Brain pericyte (primary cell): ENCODE measurements at regions not wholly inside any gene's neighbourhood (a gene's known extent, or its start where the extent isn't known, plus 50 kb on each side); places are given as distances from the start of the nearest gene placed in this dataset.
"Not testable (repeated sequence)": the region's sequence is repeated elsewhere in the genome, so short reads cannot be mapped to it uniquely, and the experiment has no call there.

ENCODE experiments used
- DNase-seq: peaks from one replicate; pipeline ENCODE4 v3.0.0-alpha.2; 2012; ENCODE audit warnings: low read depth, low spot score

DNA sequence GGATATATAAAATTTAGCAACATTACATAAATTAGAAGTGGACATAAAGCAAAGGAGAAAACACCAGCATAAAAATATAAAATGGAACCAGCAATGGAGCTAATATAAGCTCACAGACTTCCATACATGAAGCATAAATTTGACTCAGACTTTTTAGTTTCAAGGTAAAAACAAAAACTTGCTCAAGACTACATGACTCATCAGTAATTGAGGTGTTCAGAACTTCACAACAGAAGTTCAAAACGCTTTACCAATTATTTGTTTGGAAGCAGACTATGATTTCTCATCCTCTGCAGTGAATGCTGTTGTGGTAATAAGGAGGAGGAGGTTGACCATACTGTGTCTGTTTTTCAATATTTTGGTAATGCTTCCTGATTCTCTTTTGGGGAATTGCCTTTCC, 192.0 kb upstream of the MEIS1 start:
- not testable (repeated sequence) for DNase-seq

DNA sequence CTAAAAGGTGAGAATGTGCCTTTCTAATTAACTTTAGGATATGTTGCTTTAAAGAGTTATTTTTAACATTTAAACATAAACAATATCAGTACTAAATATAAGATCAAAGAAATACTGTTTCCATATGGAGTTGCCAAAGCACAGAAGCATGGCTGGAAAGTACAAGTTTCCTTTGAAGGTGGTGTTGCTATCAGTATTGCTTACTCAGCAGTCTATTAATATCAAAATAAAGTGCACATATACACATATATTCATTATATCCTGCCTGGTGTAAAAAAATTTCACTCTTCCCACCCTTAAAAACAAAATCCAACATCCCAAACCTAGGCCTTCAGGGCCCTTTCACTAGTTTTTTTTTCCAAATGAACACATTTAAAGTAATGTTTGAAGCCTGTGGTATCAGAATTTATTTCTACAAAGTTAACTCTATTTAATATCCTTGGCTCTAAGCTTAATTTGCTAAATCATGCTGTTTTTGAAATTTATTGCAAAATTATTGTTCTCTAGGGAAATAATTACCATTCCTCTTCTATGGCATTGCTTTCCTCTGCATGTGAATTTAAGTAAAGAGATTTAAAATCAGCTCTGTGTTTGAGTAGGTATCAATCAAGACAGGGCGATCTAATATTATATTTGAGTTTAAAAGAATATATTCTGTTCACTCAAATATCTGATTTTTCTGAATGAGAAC, 192.7 kb upstream of the MEIS1 start:
- DNase-seq: no peak

DNA sequence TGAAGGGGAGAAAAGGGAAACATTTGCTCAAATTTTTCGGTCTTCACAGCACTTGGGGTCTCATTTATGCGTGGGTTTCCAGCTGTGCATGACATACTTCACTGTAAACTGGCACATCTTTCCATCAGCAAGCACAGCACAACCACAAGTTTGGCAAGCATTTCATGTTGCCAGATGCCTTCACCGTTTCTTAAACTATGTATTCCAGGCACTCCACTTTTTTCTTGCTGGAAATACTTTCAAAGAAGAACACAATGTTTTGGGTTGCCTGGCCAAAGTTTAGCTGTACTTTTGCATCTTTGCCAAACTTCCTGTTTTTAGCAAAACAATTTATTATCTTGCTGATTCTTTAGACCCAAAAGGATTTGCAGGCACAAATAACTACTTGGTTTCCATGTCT, 194.6 kb upstream of the MEIS1 start:
- DNase-seq: no peak

DNA sequence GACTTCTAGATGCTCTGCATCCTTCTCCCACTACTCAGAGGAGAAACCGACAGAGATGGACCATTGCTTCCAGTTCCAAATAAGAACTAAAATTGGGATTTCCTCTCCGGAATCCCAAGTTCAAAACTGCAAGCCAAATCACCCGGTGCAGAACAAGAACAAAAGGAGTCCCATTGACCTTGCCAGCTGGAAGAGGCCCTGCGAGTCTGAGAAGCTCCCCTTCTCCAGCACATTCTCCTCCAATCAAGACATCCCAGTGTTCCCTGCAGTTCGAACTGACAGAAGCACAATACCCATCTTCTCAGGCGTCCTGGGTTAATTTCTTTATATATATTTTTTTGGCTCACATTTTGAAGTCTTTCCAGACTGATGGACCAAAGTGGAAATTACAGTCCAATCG, 195.3 kb upstream of the MEIS1 start:
- no peak for DNase-seq

DNA sequence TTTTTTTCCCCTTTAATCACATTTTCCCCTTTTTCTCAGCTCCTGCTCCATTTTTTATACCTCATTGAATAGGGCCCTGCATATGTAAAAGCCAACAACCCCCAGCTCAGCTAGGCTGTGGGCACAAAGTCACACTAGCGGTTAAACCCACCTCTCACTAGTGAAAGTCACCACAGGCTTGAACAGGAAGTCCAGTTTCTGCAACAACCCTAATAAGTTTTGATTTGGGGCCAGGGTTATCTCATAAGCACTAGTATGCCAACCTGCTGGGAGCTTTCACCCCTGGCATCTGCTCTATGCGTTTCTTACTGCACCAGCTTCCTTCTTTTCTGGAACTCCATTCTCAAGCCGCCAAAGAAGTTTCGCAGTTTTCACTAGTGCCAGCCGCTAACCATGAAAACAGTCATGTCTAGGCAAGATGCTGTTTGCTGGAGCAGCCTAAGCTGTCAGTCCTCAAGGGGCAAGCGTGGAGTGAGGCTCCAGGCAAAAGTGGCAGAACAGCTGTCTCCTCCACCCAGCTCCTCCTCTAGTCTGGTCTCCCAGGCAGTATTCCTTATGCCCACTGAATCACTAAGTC, 197.0 kb upstream of the MEIS1 start:
- no peak for DNase-seq

DNA sequence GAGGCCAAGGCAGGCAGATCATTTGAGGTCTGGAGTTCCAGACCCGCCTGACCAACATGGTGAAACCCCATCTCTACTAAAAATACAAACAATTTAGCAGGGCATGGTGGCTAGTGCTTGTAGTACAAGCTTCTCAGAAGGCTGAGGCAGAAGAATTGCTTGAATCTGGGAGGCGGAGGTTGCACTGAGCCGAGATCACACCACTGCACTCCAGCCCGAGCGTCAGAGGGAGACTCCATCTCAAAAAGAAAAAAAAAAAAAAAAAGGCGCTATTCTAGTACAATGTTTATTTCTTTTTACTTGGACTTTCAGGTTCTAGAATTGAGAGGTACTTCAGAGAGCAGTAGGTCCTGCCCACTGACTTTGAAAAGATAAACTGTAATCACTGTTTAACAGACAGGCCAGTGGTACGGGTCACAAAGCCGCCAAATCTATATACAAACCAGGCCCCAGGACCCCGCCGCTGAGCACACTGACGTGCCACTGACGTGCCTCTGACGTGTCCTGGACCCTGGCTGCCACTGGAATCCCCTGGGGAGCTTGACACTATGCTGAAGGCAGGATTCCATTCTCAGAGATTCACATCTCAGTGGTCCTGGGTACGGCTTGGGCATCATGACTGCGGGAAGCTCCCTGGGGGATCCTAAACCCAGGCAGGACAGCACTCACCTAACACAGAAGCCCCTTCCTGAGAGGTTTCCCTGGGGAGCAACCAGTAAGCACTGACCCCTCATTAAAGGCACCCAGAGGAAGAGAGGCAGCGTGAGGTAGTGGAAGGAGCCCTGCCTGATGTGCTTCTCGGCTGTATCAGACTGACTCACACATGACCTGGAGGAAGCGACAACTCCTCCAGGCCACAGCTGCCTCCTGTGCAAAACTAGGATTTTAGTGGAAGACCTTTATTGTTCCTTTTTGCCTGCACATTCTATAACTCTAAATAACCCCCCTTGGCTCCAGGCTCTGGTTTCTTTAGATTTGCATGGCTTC, 197.8 kb upstream of the MEIS1 start:
- DNase-seq: no peak

DNA sequence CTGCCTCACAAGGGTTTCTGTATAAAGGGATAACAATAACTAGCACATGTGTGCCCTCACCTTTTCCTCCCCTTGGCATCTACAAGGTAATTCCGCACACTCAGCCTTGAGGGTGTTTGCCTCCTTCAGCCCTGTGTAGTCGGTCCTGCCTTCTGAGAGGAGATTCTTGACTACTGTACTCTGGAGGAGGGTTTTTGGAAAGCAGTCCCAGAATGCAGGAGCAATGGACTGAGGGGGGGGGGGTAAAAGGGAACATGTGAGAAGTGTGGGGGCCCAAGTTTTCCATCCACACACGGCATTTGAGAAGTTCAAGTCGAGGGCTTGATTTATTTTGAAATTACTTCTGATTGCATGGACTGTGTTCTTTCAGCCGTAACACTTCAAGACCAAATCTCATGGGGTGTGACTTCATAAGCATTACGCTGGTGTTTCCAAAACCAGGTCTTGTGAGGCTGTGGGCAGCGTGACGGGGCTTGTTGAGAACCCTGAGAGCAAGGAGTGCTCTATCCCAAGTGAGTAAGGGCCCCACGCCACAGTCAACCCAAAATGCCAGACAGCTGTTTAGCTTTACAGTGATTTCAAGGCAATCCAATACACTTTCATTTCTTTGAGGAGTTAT, 198.7 kb upstream of the MEIS1 start:
- DNase-seq: no peak

DNA sequence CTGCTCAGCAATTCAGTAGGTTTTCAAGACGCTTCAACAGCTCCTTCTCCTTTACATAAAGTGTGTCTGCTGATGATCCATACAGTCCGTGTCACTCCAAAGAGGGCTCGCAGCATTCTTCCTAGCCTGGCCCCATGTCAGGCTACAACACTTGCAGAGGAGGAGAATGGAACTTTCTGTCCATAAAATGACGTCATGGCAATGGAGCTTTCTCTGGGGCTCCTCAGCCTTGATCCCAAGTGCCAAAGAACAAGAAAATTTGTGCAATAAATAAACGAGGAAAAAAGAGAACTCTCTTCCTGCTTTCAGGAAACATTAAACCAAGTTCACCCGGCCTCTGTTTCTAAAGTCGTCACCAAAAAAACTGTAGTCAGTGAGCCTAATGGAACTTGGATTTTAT, 199.5 kb upstream of the MEIS1 start:
- DNase-seq: no peak

DNA sequence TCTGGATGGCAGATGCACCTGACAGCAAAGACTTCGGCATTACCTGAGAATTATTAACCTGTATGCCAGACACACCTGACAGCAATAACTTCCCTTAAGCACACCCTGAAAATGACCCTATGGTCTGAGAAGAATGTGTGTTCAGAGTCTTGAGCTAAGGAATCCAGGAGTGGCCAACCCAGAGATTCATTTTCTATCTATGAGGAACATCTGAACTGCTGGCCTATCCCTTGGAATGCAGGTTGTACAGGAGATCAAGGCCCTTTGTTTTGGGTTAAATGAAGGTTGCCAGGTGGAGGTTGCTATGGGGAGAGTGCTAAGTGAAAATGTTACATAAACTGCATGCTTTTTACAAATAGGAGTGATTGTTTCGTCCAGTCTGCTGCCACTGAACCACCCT, 200.9 kb upstream of the MEIS1 start:
- DNase-seq: no peak

DNA sequence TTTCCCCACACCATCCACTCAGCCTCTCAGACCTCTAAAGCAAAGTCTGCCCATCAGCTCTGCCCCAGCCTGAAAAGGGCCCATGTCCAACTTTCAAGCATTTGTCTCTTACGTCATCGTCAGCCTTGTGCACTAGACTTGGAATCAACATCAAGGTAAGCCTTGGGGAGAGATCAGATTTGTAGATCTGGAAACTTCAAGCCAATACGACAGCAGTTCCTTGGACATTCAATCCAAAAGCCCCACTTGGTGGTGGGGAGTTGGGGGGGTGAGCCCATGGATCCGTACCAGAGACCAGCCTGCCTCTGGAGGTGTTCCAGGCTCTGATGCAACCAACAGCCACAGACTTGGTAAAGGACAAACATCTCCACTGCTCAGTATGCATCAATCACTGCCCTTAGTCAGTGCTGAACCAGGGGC, 206.8 kb upstream of the MEIS1 start:
- no peak for DNase-seq

DNA sequence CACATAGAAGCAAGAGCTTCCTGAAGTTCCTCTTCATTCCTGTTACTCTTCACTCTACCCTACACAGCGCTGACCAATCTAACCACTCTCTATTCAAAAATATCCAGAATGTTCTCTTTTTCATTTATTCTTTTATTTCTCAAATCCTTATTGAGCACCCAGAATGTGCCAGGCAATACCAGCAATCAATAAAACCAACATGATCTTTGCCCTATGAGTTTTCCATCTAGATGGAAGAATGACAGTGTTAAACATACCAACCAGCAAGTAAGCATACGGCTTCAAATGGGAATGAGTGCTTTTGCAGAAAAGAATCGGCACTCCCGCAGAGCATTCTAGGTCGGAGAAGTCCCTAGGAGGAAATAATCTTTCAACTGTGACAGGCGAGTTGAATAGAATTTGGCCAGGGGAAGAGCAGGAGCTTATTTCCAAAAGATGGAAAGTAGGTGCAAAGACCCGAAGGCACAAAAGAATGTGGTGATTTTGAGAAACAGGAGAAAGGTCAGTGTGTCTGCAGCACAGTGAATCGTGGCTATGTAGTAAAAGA, 217.8 kb upstream of the MEIS1 start:
- DNase-seq: no peak

DNA sequence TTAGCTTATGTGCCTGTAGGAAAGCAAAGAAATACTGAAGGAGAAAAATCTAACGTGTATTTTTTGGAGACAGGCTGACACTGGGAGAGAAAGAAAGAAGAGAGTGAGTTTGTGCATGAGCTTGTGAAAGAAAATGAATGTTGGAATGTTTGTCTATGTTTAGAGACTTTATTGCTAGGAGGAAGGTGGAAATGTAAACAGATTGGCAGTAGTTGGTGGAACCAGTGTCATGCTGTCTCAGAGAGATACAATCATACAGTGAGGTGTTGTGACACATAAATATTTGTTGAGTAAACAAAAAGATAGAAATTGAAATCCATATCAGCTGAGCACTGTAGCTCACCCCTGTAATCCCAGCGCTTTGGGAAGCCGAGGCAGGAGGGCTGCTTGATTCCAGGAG, 222.2 kb upstream of the MEIS1 start:
- DNase-seq: no peak

DNA sequence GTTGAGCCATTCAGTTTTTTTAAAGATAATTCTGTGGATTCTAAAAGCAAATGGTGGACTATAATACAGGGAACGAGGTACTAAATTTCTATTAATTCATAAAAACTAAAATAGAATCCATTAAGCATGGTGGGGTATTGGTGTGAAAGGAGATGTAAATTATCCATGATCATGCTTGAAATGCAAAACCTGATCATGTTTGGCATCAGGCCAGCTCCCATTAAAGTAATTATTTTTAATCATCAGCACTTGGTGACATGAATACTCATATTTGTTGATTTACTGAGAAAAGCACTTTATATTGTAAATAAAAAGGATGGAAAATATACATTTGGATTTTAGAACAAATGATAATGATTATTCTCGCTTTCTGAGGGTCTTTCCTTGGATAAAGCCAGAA, 232.3 kb upstream of the MEIS1 start:
- no peak for DNase-seq

DNA sequence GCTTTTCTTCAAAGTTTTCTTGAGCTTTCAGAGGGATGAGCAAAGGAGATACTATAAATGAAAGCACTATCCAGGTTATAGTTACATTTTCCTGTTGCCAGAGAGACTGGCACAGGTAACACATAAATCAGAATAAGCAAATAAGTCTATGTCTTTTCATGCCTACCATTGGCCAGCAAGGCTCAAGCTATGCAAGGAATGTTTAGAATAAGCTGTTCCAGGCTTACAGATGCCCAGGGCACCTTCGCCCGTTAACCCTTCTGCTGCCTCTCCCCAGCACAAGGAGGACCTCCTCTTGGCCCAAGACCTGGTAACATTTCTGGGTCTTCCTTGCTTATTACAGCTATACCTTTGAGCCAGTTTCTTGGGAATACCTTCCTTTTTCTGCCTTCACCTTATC, 233.7 kb upstream of the MEIS1 start:
- DNase-seq: no peak

DNA sequence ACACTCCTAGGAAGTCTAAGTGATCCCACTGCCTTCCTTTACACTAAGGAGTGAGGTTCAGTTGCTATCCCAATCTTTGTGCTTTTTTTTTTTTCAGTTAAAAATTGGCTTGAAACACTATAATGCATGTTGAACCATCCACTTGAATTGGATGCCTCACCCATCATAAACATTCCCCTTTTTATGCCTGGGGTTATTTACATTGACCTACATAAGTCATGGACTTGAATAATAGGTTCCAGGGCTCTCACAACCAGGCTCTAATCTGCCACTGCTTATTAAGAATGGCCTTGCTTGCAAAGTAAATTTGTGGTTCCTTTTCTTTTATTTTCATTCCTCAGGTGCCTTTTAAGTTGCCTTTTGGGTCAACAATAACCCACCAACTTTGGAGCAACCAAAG, 236.1 kb upstream of the MEIS1 start:
- DNase-seq: no peak

DNA sequence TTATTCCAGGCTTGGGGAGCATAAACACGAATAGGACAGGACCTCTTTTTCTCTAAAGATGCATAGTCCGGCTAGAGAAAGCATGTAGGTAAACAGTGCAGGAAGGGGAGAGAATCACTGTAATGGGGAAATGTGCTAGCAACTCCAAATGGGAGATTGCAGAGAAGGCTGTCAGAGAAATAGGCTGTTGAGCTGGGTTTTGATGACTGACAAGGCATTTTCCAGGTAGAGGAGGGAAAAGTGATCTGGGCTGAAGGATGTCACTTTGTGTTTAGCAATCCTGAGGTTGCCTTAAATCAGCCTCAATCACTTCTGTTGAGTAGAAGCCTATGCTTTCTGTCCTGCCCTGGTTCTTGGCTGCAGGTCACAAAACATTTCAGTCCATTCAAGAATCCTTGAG, 242.0 kb upstream of the MEIS1 start:
- no peak for DNase-seq

DNA sequence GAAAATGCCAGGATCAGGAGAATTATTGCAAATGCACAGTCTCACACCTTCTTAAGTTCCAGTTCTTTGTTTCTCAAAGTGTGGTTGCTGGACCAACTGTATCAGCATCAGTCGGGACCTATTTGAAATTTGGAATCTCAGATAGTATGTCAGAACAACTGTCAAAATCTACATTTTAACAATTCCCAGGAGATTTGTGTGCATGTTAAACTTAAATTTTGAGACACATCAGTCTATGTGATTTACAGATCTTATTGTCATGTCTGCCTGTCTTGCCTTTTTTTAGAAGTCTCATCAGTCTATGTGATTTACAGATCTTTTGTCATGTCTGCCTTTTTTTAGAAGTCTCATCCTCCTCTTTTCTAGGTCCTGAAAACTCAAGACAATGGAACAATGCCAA, 243.6 kb upstream of the MEIS1 start:
- DNase-seq: no peak

DNA sequence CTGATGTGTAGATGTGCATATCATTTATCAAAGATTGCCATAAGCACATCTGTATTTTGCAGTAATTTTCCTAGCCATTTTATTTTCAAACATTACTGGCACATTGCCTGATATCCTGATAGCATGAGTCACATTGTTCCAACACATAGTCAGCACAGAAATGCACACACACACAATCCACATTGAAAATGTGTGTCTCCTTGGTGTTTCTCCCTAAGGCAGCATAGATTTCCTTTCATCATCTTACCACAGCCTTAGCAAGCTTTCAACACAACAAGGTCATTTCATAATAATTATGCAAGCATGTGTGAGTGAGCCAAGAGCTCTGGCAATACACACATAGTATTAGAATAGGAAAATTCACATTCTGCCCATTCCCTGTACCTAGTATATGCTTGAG, 245.4 kb upstream of the MEIS1 start:
- no peak for DNase-seq

DNA sequence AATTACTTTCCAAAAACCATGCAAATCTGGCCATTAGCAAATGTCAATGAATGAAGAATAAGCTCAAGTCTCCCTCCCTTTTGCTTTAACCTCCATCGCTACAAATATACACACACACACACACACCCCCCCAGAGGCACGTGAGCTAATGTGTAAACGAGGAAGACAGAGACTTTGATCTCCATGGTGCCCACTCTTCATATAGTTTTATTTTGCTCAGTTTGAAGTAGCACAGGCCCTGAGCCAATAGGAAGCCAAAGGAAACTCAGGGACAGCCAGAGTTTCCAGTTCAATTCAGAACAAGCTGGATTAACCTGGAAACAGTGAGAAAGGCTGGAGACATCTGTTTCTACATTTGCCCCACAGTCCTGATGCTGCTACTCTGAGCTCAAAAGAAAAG, 248.4 kb upstream of the MEIS1 start:
- no peak for DNase-seq

DNA sequence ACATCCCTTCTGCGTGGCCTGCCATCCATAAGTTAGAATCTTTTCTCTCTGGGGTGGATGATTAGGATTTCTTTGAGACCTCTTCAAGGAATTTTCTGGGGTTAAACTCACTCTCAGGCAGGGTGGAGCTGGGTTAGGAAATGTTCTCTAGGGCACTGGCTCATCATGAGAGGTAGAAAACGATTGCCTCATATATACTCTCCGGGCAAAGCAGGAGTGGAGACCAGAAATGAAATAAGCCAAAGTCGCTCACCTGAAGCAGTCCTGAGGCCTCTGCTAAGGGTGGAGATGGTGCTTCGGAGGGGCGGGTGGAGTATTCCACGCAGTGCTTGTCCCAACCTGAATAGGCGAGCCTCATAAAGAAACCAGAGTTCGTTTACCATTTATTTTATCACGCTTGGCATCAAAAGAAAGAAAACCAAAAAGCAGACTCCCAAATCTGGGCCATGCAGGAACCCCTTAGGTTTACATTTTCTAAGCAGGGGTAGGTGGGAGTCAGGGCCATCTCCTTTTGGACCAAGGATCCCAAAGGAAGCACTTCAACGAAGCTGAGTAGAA, 249.3 kb upstream of the MEIS1 start:
- DNase-seq: no peak

DNA sequence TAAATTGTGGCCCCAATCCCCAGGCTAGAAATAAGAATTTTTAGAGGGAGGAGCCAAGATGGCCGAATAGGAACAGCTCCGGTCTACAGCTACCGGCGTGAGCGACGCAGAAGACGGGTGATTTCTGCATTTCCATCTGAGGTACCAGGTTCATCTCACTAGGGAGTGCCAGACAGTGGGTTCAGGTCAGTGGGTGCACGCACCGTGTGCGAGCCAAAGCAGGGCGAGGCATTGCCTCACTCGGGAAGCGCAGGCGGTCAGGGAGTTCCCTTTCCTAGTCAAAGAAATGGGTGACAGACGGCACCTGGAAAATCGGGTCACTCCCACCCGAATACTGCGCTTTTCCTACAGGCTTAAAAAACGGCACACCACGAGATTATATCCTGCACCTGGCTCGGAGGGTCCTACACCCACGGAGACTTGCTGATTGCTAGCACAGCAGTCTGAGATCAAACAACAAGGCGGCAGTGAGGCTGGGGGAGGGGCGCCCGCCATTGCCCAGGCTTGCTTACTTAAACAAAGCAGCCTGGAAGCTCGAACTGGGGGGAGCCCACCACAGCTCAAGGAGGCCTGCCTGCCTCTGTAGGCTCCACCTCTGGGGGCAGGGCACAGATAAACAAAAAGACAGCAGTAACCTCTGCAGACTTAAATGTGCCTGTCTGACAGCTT, 257.7 kb upstream of the MEIS1 start:
- not testable (repeated sequence) for DNase-seq
